ENCODE measurements at regions not wholly inside any gene's neighbourhood (a gene's known extent, or its start where the extent isn't known, plus 50 kb on each side); places are given as distances from the start of the nearest gene placed in this dataset.
"Not testable (repeated sequence)": the region's sequence is repeated elsewhere in the genome, so short reads cannot be mapped to it uniquely, and the experiment has no call there.

DNA sequence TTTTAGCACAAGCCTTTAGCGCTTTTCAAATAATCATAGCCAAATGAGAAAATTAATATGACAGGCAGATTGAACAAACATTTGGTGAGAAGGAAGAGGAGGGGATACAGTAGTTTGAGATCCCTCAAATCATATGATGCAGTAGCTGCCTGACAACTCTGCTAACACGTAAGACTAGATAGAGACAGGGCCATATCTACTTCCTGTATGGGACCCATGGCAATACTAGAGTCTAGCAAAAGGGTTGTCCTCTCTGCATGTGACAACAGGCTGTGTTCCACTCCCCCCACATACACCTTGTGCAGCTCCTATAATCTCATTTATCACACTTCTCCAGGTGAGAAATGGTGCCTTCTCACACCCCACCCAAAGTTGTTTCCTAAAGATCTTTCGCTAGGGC lies 106.3 kb upstream of the NBPF26 start:
- DNase-seq (ENCODE audit: low spot score), result not testable (repeated sequence)

DNA sequence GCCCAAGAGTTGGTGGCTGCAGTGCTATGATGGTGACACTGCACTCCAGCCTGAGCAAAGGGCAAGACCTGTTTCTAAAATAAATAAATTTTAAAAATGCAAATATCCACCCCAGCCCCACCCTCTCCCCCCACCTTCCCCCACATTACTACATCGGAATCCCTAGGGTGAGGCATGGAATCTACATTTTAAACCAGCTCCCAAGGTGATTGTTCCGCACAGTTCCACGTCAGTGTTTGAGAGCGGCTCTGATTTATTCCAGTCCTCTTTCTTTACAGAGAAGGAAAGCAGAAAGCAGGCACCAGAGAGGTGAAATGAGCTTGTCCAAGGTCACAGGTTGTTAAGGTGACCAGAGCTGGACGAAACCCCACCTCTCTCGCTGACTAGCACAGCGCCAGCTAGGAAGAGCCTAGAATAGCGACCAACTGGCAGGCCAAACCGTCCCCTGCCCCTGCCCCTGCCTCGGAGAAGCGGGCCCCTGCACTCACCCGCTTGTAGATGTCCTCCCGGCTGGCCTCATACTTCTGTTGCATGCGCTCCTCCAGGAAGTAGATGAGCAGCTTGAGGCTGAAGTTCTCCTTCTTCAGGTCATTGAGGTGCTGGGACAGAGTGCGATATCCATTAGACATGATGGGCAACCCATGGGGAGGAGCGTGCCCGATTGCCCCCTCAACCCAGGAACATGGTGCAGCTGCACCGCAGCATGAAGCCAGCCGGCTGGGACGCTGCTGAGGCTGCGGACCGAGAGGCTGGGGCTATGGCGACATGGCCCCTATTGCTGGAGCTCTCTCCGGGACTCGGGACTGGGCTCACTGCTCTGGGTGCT lies 103.7 kb upstream of the NBPF26 start:
- not testable (repeated sequence) for DNase-seq (ENCODE audit: low spot score)

DNA sequence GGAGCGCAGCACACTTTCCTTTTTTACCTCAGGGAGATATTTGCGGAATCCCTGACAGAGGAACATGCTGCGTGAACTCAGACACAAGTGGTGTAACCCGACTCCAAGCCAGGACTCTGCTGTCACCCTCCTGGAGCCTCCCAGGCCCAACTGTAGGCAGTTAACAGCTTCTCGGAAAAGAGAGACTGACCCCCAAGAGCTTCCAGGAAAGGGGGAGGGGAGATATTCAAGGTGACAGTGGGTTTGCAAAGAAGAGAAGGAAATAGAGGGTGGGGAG lies 103.1 kb upstream of the NBPF26 start:
- DNase-seq (ENCODE audit: low spot score), result not testable (repeated sequence)

DNA sequence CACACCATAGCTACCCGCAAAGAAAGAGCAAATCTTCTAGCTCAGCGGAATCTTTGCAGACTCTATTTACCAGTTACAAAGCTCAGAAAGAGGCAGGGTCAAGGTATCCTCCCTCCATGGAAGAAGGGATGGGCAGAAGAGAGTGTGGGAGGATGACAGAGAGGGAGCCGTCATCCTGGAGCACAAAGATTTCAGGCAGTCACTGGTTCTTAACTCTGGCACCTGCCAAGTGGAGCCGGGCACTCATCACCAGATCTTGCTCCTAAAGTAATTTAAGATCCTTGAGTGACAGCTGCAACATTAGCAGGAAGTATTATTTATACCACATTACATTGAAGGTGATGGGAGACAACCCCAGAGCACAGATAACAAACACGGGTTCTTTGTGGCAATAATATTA lies 102.5 kb upstream of the NBPF26 start:
- not testable (repeated sequence) for DNase-seq (ENCODE audit: low spot score)

DNA sequence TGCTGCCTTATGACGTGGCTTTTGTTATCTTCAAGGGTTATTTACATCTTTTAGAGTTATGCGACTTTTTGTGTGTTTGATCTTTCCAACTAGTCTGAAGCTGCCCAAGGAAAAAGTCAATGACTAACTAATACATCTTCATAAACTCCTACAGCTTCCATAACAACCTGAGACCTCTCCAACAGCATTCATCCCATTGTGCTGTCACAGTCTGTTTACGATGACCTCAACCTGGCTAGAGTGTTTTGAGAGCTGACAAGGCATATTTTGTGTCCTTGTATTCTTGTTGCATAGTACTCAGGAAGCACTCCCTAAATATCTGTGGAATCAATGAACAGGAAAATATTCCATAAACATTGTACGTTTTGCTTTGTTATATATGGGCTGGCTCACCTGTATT lies 100.2 kb upstream of the NBPF26 start:
- not testable (repeated sequence) for DNase-seq (ENCODE audit: low spot score)

DNA sequence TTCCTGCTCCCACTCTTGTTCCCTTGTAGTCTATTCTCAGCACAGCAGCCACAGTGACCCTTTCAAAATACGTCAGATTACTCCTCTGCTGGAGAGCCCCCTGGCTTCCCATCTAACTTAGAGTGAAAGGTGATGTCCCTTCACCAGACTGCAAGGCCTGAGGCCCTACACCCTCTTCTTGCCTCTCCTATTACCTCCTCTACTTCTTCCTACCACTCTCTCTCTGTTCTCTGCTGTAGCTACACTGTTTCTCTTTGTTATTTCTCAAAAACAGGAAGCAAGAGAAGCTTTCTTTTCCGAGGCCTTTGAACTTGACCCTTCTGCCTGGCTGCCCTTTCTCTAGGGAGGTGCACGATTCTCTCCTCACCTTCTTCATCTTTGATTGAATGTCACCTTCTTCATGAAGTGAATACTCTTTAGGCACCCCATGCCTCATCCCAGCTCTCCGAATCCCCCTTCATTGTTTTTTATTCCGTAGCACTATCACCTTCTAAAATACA lies 99.1 kb upstream of the NBPF26 start:
- not testable (repeated sequence) for DNase-seq (ENCODE audit: low spot score)

DNA sequence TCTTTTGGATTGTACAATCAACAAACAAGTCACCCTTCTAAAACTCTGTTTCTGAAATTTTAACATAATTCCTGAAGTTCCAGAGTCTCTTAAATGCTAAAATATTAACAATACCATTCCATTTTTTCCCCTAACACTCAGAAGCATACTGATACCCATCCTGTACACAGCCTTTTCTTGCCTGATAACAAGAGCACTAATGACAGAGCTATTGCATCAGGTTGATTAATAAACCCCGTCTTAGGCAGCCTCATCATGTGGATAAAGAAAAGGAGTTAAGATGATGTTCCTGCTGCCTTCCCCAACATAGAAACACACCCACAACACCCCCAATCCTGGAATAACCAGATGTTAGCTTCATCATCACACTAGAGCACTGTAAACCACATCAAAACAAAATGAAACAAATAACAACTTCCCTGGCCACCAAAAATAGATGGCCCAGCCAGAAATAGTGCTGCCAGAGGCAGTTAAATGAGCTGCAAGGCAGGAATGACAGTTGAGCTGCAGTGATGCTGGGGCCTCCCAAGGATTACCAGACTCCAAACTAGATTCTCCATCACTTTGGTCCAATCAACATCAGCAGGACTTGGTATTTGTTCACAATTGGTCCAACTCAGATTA lies 93.8 kb upstream of the NBPF26 start:
- not testable (repeated sequence) for DNase-seq (ENCODE audit: low spot score)

DNA sequence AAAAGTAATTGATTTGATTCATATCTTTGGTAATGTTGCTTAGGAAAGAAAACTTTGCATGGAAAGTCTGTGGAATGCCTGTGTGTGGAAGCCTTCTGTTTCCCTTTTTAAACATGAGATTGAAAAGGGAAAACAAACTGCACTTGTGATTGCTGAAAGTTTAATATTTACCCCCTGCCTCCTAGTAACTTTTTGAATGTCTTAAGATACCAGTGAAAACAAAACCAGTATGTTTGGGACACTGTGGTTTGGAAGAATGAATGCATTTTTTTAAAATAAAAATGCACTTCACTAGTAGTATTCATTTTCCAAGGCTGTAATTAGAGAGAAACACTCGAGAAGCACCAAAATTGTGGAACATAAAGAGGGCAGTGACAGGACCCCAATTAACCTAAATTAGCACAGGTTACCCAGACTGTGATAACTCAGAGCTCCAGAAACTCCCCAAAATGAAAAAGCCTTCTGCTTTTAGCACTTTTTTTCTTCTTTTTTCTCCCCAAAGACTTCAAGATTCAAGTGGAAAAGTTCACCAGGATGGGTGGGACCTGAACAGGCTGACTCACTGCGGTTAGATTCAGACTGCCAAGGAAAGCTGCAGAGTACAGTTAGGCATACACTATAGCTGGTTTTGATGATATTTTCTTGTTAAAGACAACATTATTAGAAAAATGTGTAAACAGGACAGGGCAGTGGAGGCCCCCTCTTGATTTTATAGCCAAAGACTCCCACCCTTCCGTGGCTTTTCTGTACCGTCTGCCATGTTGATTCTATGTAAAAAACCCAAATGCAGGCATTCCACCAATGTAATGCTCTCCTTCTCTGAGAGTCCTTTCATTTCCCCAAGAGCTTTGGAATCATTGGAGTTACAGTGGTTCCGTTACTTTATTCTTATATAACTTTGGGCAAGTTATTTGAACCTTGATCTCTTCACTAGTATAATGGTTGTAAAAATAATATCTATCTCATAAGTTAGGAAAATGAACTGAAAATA lies 88.6 kb upstream of the NBPF26 start:
- DNase-seq (ENCODE audit: low spot score), result not testable (repeated sequence)

DNA sequence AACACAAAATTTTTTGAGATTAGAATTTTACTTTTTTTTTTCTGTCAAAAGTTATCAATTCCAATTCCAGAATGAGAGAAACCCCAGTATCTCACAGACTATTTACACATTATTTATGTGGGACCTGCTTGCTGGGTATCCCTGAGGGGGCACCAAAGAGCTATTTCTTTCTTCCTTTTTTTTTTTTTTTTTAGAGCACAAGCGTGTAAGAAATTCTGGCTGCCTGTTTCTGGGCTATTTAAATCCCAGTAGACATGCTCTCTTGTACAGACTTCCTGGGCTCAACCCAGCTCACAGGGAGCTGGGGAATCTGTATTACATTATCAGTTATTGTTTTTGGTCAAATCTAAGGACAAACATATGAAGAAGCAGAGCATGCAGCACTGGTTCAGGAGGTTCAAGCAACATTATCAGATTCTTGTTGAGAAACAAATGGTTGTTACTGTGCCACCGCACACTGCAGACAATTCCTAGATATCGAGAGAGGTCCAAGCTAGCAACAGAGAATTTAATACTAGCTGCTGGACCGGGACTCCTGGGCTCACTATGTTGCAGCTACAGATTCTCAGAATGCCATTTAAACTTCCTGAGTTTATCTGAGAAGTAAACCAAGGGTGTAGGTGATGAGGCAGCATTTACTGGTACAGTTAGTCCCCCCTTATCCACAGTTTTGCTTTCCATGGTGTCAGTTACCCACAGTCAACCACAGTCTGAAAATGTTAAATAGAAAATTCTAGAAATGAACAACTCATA lies 83.3 kb upstream of the NBPF26 start:
- not testable (repeated sequence) for DNase-seq (ENCODE audit: low spot score)

DNA sequence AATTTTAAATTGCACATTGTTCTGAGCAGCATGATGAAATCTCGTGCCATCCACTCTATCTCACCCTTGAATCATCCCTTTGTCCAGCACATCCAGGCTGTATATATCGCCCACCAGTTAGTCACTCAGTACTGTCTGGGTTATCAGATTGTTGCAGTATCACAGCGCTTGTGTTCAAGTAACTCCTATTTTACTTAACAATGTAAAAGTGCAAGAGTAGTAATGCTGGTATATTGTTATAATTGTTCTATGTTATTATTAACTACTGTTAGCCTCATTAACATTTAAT lies 82.8 kb upstream of the NBPF26 start:
- not testable (repeated sequence) for DNase-seq (ENCODE audit: low spot score)

DNA sequence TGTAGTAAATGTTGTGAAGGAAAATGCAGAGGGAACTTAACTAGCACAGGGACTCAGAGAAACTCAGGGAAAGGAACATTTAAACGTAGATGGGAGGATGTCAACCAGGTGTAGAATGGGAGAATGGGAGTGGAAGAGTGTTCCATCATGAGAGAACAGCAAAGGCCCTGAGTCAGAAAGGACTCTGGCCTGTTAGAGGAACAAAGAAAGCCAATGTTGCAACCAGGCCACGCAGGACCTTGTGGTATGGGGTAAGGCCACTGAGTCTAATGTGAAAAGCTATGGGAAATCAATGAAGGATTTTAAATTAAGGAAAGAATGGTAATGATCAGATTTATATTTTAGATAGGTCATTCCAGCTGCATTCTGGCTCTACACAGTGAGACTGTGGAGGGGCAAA lies 76.6 kb upstream of the NBPF26 start:
- DNase-seq (ENCODE audit: low spot score), result not testable (repeated sequence)

DNA sequence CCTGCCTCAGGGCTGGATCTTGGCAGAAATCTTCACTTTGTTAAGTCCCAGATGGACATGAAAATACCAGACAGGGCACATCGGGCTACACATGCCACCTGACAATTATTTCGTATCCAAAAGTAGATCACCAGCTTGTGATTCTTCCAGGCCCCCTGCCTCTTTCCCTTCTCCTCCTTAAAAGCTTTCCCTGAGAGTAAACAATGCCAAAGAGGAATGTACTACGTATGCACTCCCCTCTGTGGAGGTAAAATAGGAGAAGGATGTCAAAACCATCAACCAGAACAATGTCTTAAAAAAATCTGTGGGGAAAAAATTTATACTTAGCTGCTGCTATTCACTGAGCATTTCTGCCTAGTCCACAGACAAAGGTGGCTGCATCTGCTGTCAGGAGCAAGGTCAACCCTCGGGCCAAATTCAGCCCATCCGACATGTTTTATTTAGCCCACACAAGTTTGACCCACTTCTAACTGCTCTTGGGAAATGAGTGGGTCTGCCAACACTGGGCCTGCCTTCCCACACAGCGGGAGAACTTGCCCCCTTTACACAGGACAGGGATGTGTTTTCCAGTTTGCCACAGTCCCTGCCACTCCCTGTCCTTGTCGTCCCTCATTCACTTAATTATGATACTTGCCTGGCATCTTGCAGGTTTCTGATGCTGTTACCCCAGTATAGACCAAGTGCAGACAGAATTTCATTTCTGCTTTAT lies 74.7 kb upstream of the NBPF26 start:
- not testable (repeated sequence) for DNase-seq (ENCODE audit: low spot score)

DNA sequence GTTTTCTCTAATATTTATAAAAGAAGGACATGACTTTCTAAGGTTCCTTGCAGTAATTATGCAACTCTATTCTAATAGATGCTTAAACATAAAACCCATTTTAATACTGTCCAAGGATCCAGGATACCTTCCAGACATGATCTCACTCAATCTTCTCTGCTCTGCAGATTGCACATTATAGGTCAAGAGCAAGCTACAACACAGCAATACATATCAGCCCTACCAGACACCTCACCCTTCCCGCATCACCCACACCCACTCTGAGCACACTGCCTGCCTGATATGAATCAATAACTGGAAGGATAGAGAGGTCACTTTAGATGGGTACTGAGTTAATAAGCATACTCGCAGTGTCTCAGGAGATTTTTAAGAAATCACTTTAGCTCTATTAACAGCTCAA lies 74.0 kb upstream of the NBPF26 start:
- DNase-seq (ENCODE audit: low spot score), result not testable (repeated sequence)

DNA sequence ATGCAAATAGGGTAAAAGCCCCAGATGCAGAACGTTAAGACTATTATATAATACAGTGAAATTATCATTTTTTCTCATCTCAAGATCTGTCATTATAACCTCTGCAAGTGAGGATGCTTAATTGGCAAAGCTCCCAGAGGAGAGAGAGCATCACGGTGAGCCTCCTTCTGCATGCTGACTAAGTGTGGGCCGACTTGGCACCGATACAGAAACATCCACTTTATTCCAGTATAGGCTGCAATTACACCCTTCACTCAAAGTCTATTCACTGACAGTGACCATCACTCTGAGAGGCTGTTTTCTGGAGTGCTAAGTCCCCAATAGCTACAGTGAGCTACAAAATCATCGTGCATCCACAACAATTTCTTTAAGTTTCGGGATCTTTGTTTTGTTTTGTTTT lies 69.6 kb upstream of the NBPF26 start:
- not testable (repeated sequence) for DNase-seq (ENCODE audit: low spot score)

DNA sequence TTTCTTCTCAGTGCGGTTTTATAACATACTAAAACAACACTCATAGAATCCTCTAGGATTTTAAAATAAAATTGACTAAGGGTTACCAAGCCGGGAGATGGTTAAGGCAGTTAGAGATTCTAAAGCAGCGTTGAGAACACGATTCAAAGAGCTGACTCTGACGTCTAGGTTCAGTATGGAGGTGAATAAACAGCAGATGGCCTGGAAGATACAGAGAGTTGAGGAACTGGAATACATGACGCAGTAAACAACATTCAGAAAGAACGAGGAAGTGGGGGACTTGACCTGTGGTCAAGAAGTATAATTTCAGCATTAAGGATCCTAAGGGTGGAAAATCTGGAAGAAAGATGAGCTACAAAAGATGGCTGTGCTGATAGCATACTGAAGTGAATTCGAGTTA lies 68.4 kb upstream of the NBPF26 start:
- not testable (repeated sequence) for DNase-seq (ENCODE audit: low spot score)

DNA sequence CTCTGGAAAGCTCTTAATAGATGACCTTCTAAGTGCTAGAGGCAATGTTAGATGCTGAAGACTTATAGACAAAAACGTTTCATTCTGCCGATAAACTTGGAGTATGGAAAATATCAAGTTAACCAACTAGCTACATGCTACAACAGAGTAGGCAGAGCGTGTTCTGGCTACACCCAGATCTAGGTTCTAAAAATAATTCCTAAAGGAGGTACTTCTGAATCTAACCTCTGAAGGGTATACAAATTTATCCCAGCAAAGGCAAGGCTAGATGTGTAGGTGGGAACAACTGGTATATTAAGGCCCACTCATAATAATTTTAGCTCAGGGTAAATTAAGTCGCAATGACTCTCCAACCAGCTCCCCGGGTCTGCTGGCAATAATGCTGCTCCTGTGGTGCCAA lies 67.6 kb upstream of the NBPF26 start:
- DNase-seq (ENCODE audit: low spot score), result not testable (repeated sequence)

DNA sequence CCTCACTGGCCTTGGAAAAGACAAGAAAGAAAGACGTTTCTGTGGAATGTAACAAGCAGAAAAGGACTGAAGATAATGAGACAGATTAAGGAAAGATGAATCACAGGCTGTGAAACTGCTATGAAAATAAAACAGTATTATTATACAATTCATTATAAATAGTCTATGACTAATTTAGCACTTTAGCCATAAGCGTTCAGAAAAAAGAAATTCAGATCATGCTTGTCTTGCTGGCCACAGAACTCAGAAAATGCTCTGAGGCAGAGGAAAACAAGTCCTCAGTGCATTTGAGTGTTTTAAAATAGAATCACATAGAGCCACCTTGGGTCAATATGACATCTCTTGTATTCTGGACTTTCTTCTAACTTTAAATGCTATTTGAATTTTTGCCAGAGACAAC lies 65.9 kb upstream of the NBPF26 start:
- not testable (repeated sequence) for DNase-seq (ENCODE audit: low spot score)

DNA sequence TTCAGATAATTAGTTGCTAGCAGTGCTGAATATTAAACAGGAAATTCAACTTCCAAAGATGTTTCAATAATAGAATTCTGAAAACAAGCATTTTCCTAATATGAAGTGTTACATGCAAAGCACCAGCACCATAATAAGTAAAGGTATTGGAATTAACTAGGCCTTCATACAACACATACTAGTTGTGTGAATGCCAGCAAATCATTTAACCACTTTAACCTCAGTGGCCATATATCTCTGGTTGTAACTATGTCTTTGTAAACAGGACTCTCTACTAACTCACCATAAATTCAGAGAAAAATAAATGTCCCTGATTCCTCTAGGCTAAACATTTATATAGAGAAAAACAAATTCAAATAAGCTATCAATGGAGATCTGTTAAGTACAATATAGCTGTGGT lies 65.1 kb upstream of the NBPF26 start:
- DNase-seq (ENCODE audit: low spot score), result not testable (repeated sequence)

DNA sequence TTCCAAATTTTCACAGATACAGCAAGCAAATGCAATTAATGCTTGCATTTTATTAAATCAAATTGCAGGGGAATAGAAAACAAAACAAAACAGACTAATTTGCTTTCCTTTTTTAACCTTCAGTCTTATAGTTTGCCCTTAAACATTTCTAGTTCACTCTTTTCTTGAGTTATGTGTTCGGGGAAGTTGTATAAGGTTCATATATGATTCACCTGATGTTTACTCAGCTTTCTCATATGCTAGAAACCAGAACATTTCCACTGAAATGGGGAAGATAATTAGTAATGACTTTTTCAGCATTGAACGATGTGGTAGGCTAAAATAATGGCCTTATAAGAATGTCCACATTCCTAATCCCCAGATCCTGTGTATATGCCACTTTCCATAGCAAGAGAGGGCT lies 64.6 kb upstream of the NBPF26 start:
- not testable (repeated sequence) for DNase-seq (ENCODE audit: low spot score)

DNA sequence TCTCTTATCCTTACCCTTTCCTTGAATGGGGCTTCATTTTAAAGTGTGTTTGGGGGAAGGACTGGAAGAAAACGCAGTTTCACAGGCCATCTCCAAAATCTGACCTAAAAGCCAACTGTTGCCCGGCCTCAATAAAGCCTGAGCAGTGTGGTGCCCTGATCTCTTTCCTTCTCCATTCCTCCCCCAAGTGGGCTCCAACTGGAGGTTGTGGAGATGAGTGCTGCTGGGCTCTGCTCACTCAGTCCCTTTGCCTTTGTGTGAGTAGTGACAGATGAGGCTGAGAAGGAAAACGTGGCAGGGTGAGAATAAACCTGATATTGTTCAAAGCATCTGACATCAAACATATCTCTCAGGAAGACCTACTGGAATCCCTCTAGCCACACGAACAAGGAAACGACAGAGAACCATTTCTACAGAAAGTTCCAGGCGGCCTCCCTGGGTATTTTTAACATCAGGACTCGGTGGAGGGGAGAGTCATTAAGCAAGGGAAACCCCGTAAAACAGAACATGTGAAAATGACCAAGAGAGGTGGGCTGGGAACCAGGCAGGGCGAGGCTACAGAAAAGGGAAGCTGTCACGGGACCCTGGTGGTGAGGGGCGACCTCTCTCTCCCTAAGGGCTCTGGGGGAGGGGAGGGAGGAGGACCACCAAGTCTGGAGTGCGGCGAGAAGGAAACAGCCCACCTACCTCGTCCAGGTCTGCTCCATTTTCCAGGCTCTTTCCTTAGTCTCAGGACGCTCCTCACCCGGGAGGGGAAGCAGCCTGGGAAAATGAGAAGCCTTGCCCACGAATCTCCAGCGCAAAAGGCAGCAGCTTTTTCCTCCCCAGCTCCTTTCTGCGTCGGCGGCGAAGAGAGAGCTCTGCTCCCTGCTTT lies 59.1 kb upstream of the NBPF26 start:
- not testable (repeated sequence) for DNase-seq (ENCODE audit: low spot score)

All from left forelimb (tissue), 1 donor.